NB4 (cell line): ENCODE measurements at regions not wholly inside any gene's neighbourhood (a gene's known extent, or its start where the extent isn't known, plus 50 kb on each side); places are given as distances from the start of the nearest gene placed in this dataset.

ENCODE experiments used
- CTCF ChIP-seq: IDR thresholded peaks from one replicate; pipeline ENCODE4 v1.5.1; 2012; ENCODE audit warnings: low read depth, low read length
- MAX ChIP-seq: IDR thresholded peaks from 2 replicates; pipeline ENCODE4 v1.6.1; 2011; ENCODE audit warnings: low read depth, low read length
- MYC ChIP-seq: IDR thresholded peaks from 2 replicates; pipeline ENCODE4 v1.6.1; 2011; ENCODE audit warnings: low read depth, low read length
- POLR2A ChIP-seq: IDR thresholded peaks from 2 replicates; pipeline ENCODE4 v1.6.1; 2011; ENCODE audit warnings: mild to moderate bottlenecking; ENCODE audit not compliant: insufficient read length; ENCODE audit errors: extremely low read depth

GRCh38 chr15:96038650-96039049 lies 291.9 kb upstream of the NR2F2 start:
- no peak for TF ChIP-seq MYC
- TF ChIP-seq POLR2A: no peak
- no peak for TF ChIP-seq CTCF
- no peak for TF ChIP-seq MAX
